Stomach smooth muscle (tissue), 2 donors: ENCODE measurements at regions not wholly inside any gene's neighbourhood (a gene's known extent, or its start where the extent isn't known, plus 50 kb on each side); places are given as distances from the start of the nearest gene placed in this dataset.

Experiments
- H3K27ac ChIP-seq: one replicate; pipeline ENCODE4 v1.7.0; 2013; ENCODE audit warnings: mild to moderate bottlenecking, low read length, inconsistent platforms
- H3K27me3 ChIP-seq, 2 donors: one replicate each; pipeline ENCODE4 v1.7.0; 2013; ENCODE audit warnings: low read length in 2 of 2; ENCODE audit not compliant: insufficient read depth in 2 of 2, control insufficient read depth in 1 of 2
- H3K36me3 ChIP-seq, 2 donors: one replicate each; pipeline ENCODE4 v1.7.0; 2013; ENCODE audit warnings: low read length in 2 of 2; ENCODE audit not compliant: control insufficient read depth in 2 of 2, insufficient read depth in 2 of 2
- H3K4me1 ChIP-seq: one replicate; pipeline ENCODE4 v1.7.0; 2013; ENCODE audit warnings: low read length; ENCODE audit not compliant: control insufficient read depth, insufficient read depth
- H3K4me3 ChIP-seq, 2 donors: one replicate each; pipeline ENCODE4 v1.7.0; 2013; ENCODE audit warnings: low read length in 2 of 2
- H3K9ac ChIP-seq, 2 donors: one replicate each; pipeline ENCODE4 v1.7.0; 2013; ENCODE audit warnings: low read length in 2 of 2, mild to moderate bottlenecking in 1 of 2
- H3K9me3 ChIP-seq, 2 donors: one replicate each; pipeline ENCODE4 v1.7.0; 2013; ENCODE audit warnings: low read length in 2 of 2; ENCODE audit not compliant: control insufficient read depth in 2 of 2
- donor health status: healthy.
- donor health status: Pancreatic carcinoma.

DNA sequence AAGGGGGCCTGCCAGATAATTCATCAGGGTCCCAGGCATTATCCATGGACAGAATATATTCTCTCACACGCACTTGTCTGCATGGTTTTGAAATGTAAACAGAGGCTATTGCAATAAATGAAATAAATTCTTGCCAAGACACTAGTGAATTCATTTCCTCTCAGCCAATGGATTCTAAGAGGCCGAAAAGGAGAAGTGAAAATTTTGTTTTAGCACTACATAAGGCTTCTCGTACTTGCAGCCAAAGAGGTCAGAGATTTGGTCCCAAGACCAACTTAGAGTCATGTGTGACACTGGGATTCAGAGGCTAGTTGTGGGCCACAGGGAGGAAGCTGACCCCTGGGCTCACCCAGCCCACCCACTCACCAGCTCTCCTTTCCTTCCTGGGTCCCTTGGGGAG lies 184.1 kb upstream of the GLI2 start:
- Histone ChIP-seq H3K9ac (no peak overlapping the region), H3K4me1 (peaks cover 16% of the 10 kb centered on the region), H3K36me3 (no peaks in the 10 kb centered on the region), H3K27me3 (peaks cover 0 to 4% of the 10 kb centered on the region in 2 donors), H3K4me3 (no peak overlapping the region), H3K9me3 (no peaks in the 10 kb centered on the region), H3K27ac (no peak overlapping the region)

GRCh38 chr2:120552079-120552478 lies 183.6 kb upstream of the GLI2 start:
- Histone ChIP-seq H3K9me3 (no peaks in the 10 kb centered on the region), H3K36me3 (no peaks in the 10 kb centered on the region), H3K27ac (no peak overlapping the region), H3K4me1 (peaks cover 16% of the 10 kb centered on the region), H3K4me3 (no peak overlapping the region), H3K9ac (no peak overlapping the region), H3K27me3 (peaks cover 0 to 4% of the 10 kb centered on the region in 2 donors)

DNA sequence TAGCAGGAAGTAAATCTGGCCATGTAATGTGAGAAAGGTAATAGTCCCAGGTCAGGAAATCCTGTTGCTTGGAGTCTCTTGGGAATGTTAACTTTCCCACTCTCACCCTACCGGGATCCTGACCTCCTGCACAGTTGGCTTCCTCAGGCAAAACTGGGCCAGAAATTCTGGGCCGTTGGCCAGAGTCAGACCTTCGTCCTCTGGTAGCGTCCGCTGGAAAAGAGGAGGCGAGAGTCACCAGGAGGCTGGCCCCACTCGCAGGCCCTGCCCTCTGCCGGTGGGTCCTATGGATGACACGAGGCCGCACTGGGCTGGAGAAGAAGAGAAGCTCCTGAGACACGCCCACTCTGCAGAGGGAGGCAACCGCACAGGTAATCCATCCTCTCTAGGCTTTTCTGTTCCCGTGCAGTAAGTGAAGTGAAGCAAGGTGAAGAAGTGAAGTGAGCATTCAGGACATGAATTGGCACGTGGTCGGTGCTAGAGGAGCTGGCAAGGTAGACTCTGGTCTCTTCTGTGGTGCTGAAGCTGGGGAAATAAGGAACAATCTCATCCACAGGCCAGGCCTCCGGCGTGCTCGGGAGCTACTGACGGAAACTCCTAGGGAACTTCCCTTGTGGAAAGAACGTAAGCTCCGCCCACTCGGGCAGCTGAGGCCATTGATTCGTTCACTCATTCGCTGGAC lies 182.7 kb upstream of the GLI2 start:
- peaks cover 16% of the 10 kb centered on the region for H3K4me1 ChIP-seq
- H3K9ac ChIP-seq = no peak overlapping the region
- no peaks in the 10 kb centered on the region for H3K36me3 ChIP-seq
- H3K4me3 ChIP-seq = no peak overlapping the region
- no peaks in the 10 kb centered on the region for H3K9me3 ChIP-seq
- peaks cover 2 to 5% of the 10 kb centered on the region in 2 donors for H3K27me3 ChIP-seq
- no peak overlapping the region for H3K27ac ChIP-seq

DNA sequence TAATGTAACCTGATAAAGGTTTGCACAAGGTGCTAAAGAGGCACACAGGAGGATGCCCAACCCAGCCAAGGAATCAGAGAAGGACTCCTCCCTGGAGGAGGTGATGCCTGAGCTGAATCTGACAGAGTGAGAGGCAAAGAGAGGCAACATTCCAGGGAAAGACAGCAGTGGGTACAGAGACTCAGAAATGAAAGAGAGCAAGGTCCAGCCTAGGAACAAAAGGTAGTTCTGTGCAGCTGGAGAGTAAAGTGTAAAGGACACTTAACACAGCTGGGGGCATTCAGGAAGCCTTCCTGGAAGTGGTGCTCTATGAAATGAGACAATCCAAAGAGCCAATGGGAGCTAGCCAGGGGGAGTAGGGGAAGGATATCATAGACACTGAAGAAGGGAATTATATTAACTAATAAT lies 181.0 kb upstream of the GLI2 start:
- H3K27ac ChIP-seq = no peak overlapping the region
- peaks cover 2 to 5% of the 10 kb centered on the region in 2 donors for H3K27me3 ChIP-seq
- H3K9me3 ChIP-seq = no peaks in the 10 kb centered on the region
- no peak overlapping the region for H3K9ac ChIP-seq
- H3K36me3 ChIP-seq = no peaks in the 10 kb centered on the region
- H3K4me3 ChIP-seq = no peak overlapping the region
- H3K4me1 ChIP-seq = peaks cover 16% of the 10 kb centered on the region

DNA sequence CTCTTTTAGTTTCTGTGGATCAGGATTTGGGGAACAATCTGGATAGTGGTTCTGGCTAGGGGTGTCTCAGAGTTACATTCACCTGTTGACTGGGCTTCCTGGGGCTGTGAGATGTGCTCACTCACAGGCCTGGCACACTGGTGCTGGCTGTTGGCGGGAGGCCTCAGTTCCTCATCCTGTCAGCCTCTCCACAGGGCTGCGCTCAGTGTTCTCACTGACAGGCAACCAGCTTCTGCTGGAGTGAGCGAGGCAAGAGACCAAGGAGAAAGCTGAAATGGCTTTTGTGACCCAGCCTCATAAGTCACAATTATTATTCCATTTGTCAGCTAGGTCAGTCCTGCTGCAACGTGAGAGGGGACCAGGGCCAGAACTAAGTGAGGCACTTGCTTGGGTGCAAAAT lies 180.6 kb upstream of the GLI2 start:
- Histone ChIP-seq H3K27me3 (peaks cover 2 to 5% of the 10 kb centered on the region in 2 donors), H3K9me3 (no peaks in the 10 kb centered on the region)

GRCh38 chr2:120556911-120557310 lies 178.8 kb upstream of the GLI2 start:
- Histone ChIP-seq H3K9ac (no peak overlapping the region), H3K9me3 (no peaks in the 10 kb centered on the region), H3K4me1 (peaks cover 13% of the 10 kb centered on the region), H3K4me3 (no peak overlapping the region), H3K36me3 (no peaks in the 10 kb centered on the region), H3K27me3 (peaks cover 2 to 5% of the 10 kb centered on the region in 2 donors), H3K27ac (no peak overlapping the region)

More for the DNA sequence above, 180.6 kb upstream of the GLI2 start:
- Histone ChIP-seq H3K9ac (no peak overlapping the region), H3K36me3 (no peaks in the 10 kb centered on the region), H3K4me1 (peaks cover 16% of the 10 kb centered on the region), H3K27ac (no peak overlapping the region), H3K4me3 (no peak overlapping the region)

GRCh38 chr2:120558847-120559246 lies 176.8 kb upstream of the GLI2 start:
- H3K27ac ChIP-seq = no peak overlapping the region

DNA sequence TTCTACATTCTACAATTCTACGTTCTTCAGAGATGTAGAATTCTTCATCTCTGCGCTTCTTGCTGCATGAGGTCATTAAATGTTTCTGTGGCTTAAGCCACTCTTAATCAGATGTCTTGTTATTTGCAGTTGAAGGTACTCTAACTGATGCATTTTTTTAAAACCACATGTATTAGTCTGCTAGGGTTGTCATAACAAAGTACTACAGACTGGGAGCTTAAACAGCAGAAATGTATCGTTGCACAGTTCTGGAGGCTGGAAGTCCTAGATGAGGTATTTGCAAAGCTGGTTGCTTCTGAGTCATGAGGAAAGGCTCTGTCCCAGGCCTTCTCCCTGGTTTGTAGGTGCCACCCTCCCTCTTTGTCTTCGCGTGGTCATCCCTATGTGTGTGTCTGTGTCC lies 176.3 kb upstream of the GLI2 start:
- Histone ChIP-seq H3K4me1 (no peaks in the 10 kb centered on the region), H3K9me3 (no peaks in the 10 kb centered on the region), H3K27me3 (peaks cover 2 to 3% of the 10 kb centered on the region in 2 donors), H3K9ac (no peak overlapping the region), H3K27ac (no peak overlapping the region), H3K4me3 (no peak overlapping the region), H3K36me3 (no peaks in the 10 kb centered on the region)

More at GRCh38 chr2:120558847-120559246, 176.8 kb upstream of the GLI2 start:
- no peaks in the 10 kb centered on the region for H3K4me1 ChIP-seq
- H3K9me3 ChIP-seq = no peaks in the 10 kb centered on the region
- H3K9ac ChIP-seq = no peak overlapping the region
- H3K27me3 ChIP-seq = peaks cover 2 to 3% of the 10 kb centered on the region in 2 donors
- H3K4me3 ChIP-seq = no peak overlapping the region
- H3K36me3 ChIP-seq = no peaks in the 10 kb centered on the region

GRCh38 chr2:120560330-120560729 lies 175.3 kb upstream of the GLI2 start:
- no peak overlapping the region for H3K27ac ChIP-seq
- no peak overlapping the region for H3K9ac ChIP-seq
- no peaks in the 10 kb centered on the region for H3K9me3 ChIP-seq
- H3K4me1 ChIP-seq = no peaks in the 10 kb centered on the region
- H3K36me3 ChIP-seq = no peaks in the 10 kb centered on the region
- H3K4me3 ChIP-seq = no peak overlapping the region
- H3K27me3 ChIP-seq = peaks cover 2 to 3% of the 10 kb centered on the region in 2 donors

GRCh38 chr2:120561379-120562035 lies 174.2 kb upstream of the GLI2 start:
- Histone ChIP-seq H3K9ac (no peak overlapping the region), H3K27ac (no peak overlapping the region), H3K4me1 (peaks cover 7% of the 10 kb centered on the region), H3K27me3 (peaks cover 2% of the 10 kb centered on the region in 2 donors), H3K36me3 (no peaks in the 10 kb centered on the region), H3K9me3 (no peaks in the 10 kb centered on the region), H3K4me3 (no peak overlapping the region)
